B cell (primary cell): ENCODE measurements at regions not wholly inside any gene's neighbourhood (a gene's known extent, or its start where the extent isn't known, plus 50 kb on each side); places are given as distances from the start of the nearest gene placed in this dataset.

ENCODE experiments used
- ATAC-seq: fragments of 200-7000 bp; cut with Tn5 transposase; one replicate; pipeline ENCODE4 v1.10.0; 2021; ENCODE audit warnings: low read depth, mild to moderate bottlenecking, moderate number of reproducible peaks, moderate library complexity
- CTCF ChIA-PET: fragments of 350-600 bp; sonication (Branson Sonifier 250); formaldehyde crosslinking; loops from one replicate; lab custom pipeline; 2021; ENCODE audit warnings: antibody characterized with exemption, inconsistent platforms; lab: Charles Lee
- POLR2A ChIA-PET: fragments of 350-600 bp; sonication (Branson Sonifier 250); formaldehyde crosslinking; loops from one replicate; lab custom pipeline; 2021; ENCODE audit warnings: antibody characterized with exemption; lab: Charles Lee
- DNase-seq: peaks from one replicate; pipeline ENCODE4 v3.0.0; 2013
- H2AFZ ChIP-seq: 2 replicates; pipeline ENCODE4 v1.6.1; 2012; ENCODE audit warnings: mild to moderate bottlenecking, low read depth, low read length; ENCODE audit not compliant: insufficient read depth, poor library complexity, severe bottlenecking
- H3K27ac ChIP-seq, 2 donors: 1 replicate in 1 of 2; 2 replicates in 1 of 2; pipeline ENCODE4 v1.5.1; 2012 to 2013; ENCODE audit warnings: low read length in 2 of 2, mild to moderate bottlenecking in 2 of 2, moderate library complexity in 1 of 2
- H3K27me3 ChIP-seq, 4 experiments: fragments of 200-600 bp in 1 of 4; sonication (generic) in 1 of 4; replicated peaks in 1 of 4; 1 replicate in 2 of 4; 2 replicates in 2 of 4; pipeline versions ENCODE4 v1.6.1 to v1.7.0; 2013 to 2016; ENCODE audit warnings: low read length in 3 of 4, mild to moderate bottlenecking in 2 of 4, mixed read lengths in 1 of 4, moderate library complexity in 1 of 4; ENCODE audit not compliant: insufficient read depth in 4 of 4, control insufficient read depth in 3 of 4; ENCODE audit errors: control extremely low read depth in 1 of 4
- H3K36me3 ChIP-seq, 2 experiments: replicated peaks in 1 of 2; 1 replicate in 1 of 2; 2 replicates in 1 of 2; pipeline versions ENCODE4 v1.6.1 to v1.7.1; 2013; ENCODE audit warnings: low read length in 1 of 2; ENCODE audit not compliant: insufficient read depth in 2 of 2, control insufficient read depth in 1 of 2; ENCODE audit errors: control extremely low read depth in 1 of 2, extremely low read depth in 1 of 2
- H3K4me1 ChIP-seq, 2 donors: fragments of 200-600 bp in 1 of 2; sonication (generic) in 1 of 2; 1 replicate in 1 of 2; 2 replicates in 1 of 2; pipeline versions ENCODE4 v1.5.1 to v1.6.1; 2013 to 2017; ENCODE audit warnings: low read length in 2 of 2; ENCODE audit not compliant: control insufficient read depth in 2 of 2, insufficient read depth in 2 of 2
- H3K4me2 ChIP-seq: replicated peaks from 2 replicates; pipeline ENCODE3; 2012; ENCODE audit warnings: mild to moderate bottlenecking, low read depth, low read length; ENCODE audit not compliant: poor library complexity, severe bottlenecking
- H3K4me3 ChIP-seq, 5 experiments: fragments of 200-600 bp in 1 of 5; sonication (generic) in 1 of 5; 1 replicate in 3 of 5; 2 replicates in 2 of 5; pipeline versions ENCODE4 v1.5.1 to v1.7.0; 2011 to 2016; ENCODE audit warnings: low read length in 4 of 5, mild to moderate bottlenecking in 4 of 5, low read depth in 2 of 5, control low read depth in 1 of 5, moderate library complexity in 1 of 5; ENCODE audit not compliant: insufficient read depth in 1 of 5; ENCODE audit errors: control extremely low read depth in 1 of 5, extremely low read depth in 1 of 5
- H3K79me2 ChIP-seq: fragments of 200-600 bp; sonication (generic); one replicate; pipeline ENCODE4 v1.6.0; 2016; ENCODE audit warnings: low read length; ENCODE audit not compliant: control insufficient read depth, insufficient read depth
- H3K9ac ChIP-seq: fragments of 200-600 bp; sonication (generic); 2 replicates; pipeline ENCODE4 v1.6.1; 2017; ENCODE audit warnings: mild to moderate bottlenecking, low read length, moderate library complexity
- H3K9me3 ChIP-seq, 3 donors: one replicate each; pipeline versions ENCODE4 v1.6.1 to v1.7.1; 2013; ENCODE audit warnings: low read length in 2 of 3; ENCODE audit not compliant: control insufficient read depth in 2 of 3, insufficient read depth in 1 of 3; ENCODE audit errors: control extremely low read depth in 1 of 3
- H4K20me1 ChIP-seq: 2 replicates; pipeline ENCODE4 v1.6.0; 2012; ENCODE audit warnings: mild to moderate bottlenecking, low read length; ENCODE audit not compliant: insufficient read depth, control insufficient read depth, poor library complexity, severe bottlenecking
- H3K27ac Mint-ChIP-seq: one replicate; pipeline ENCODE4 v1.8.0; 2021; ENCODE audit warnings: mixed read lengths
- H3K27me3 Mint-ChIP-seq: one replicate; pipeline ENCODE4 v1.8.0; 2021; ENCODE audit warnings: mixed read lengths
- H3K4me1 Mint-ChIP-seq: one replicate; pipeline ENCODE4 v1.8.0; 2021; ENCODE audit warnings: mixed read lengths
- H3K4me3 Mint-ChIP-seq: one replicate; pipeline ENCODE4 v1.8.0; 2021; ENCODE audit warnings: mixed read lengths
- H3K9me3 Mint-ChIP-seq: one replicate; pipeline ENCODE4 v1.8.0; 2022; ENCODE audit warnings: mixed read lengths; ENCODE audit not compliant: insufficient read depth
- CTCF ChIP-seq: fragments of 200-600 bp; IDR thresholded peaks from one replicate; pipeline ENCODE4 v1.8.0; 2022; ENCODE audit warnings: antibody characterized with exemption, mild to moderate bottlenecking
- EZH2 ChIP-seq: IDR thresholded peaks from 2 replicates; pipeline ENCODE4 v1.6.1; 2012; ENCODE audit warnings: borderline replicate concordance, low read depth, mild to moderate bottlenecking, moderate library complexity, low read length; ENCODE audit not compliant: insufficient read depth, poor library complexity, severe bottlenecking
- WGBS: methylation state at CpG from one replicate; pipeline ENCODE4 v1.1.5; 2013; ENCODE audit warnings: missing lambda C conversion rate; ENCODE audit not compliant: insufficient coverage; 5-methylcytosine and 5-hydroxymethylcytosine counted together
- intact Hi-C: fragments of 100-400 bp; cut with micrococcal nuclease; formaldehyde crosslinking; loops from one replicate; pipeline ENCODE4 v1.10.0; 2022

- H3K27ac ChIP-seq: no peak overlapping the region
- Mint-ChIP-seq H3K4me1 (no peaks in the 10 kb centered on the region), H3K9me3 (peaks cover 4% of the 10 kb centered on the region), H3K27ac (no peak overlapping the region), H3K27me3 (no peaks in the 10 kb centered on the region), H3K4me3 (no peak overlapping the region)
- CTCF ChIA-PET: no interaction called here
- H3K4me3 ChIP-seq: no peak overlapping the region
- H3K36me3 ChIP-seq: no peaks in the 10 kb centered on the region
- H3K9me3 ChIP-seq: peaks cover 0 to 1% (median 1%) of the 10 kb centered on the region in 3 donors
- H3K9ac ChIP-seq: no peak overlapping the region
- H3K4me2 ChIP-seq: no peak overlapping the region
- no peaks in the 10 kb centered on the region for H3K4me1 ChIP-seq
- intact Hi-C loops: no loop called here
- DNase-seq: no peak
- no peaks in the 10 kb centered on the region for H4K20me1 ChIP-seq
- no peak overlapping the region for H2AFZ ChIP-seq
- ATAC-seq: no peak
- no peaks in the 10 kb centered on the region for H3K79me2 ChIP-seq
- POLR2A ChIA-PET: no interaction called here
- no peak for TF ChIP-seq EZH2
- TF ChIP-seq CTCF: no peak
- H3K27me3 ChIP-seq: no peaks in the 10 kb centered on the region
Measured at GRCh38 chr11:106389101-106389500, 311.6 kb downstream of the AASDHPPT start.

GRCh38 chr11:106390078-106390477 is 312.6 kb downstream of the AASDHPPT start:
- TF ChIP-seq EZH2: no peak
- no peak for TF ChIP-seq CTCF
- peaks cover 4% of the 10 kb centered on the region for H3K9me3 Mint-ChIP-seq
- no peaks in the 10 kb centered on the region for H3K27me3 Mint-ChIP-seq
- ChIA-PET CTCF (no interaction called here), POLR2A (no interaction called here)
- no peak overlapping the region for H3K4me3 Mint-ChIP-seq
- Histone ChIP-seq H3K4me3 (no peak overlapping the region), H3K9me3 (peaks cover 0 to 5% (median 1%) of the 10 kb centered on the region in 3 donors), H3K9ac (no peak overlapping the region), H3K27ac (no peak overlapping the region), H3K36me3 (no peaks in the 10 kb centered on the region), H3K4me2 (no peak overlapping the region), H3K27me3 (no peaks in the 10 kb centered on the region), H3K79me2 (no peaks in the 10 kb centered on the region), H3K4me1 (no peaks in the 10 kb centered on the region), H2AFZ (no peak overlapping the region), H4K20me1 (no peaks in the 10 kb centered on the region)
- intact Hi-C loops: no loop called here
- H3K27ac Mint-ChIP-seq: no peak overlapping the region
- 80% methylated on average over 2 of the region's 3 CpGs for WGBS
- H3K4me1 Mint-ChIP-seq: no peaks in the 10 kb centered on the region
- ATAC-seq (no peak), DNase-seq (no peak)
